ENCODE measurements at regions not wholly inside any gene's neighbourhood (a gene's known extent, or its start where the extent isn't known, plus 50 kb on each side); places are given as distances from the start of the nearest gene placed in this dataset.

- no peak for DNase-seq (ENCODE audit: extremely low read depth in 1 of 4, low spot score in 3 of 4)
- no peak for FAIRE-seq
- no peak for TF ChIP-seq FOXK1 (CRISPR knock-in tag; IDR thresholded peaks at IDR 0.05; ENCODE audit: borderline replicate concordance)
- TF ChIP-seq TFAP4 (CRISPR knock-in tag; IDR thresholded peaks at IDR 0.05; ENCODE audit: borderline replicate concordance) = no peak
- no peak for TF ChIP-seq ZKSCAN3 (CRISPR knock-in tag; IDR thresholded peaks at IDR 0.05)
- TF ChIP-seq CUX1 (CRISPR knock-in tag; IDR thresholded peaks at IDR 0.05) = no peak
- no peak for TF ChIP-seq TAF7 (tag; IDR thresholded peaks at IDR 0.05)
- TF ChIP-seq ZNF57 (CRISPR knock-in tag; IDR thresholded peaks at IDR 0.05) = no peak
- TF ChIP-seq HEY1 (CRISPR knock-in tag; IDR thresholded peaks at IDR 0.05; ENCODE audit: borderline replicate concordance) = no peak
- no peak for TF ChIP-seq ZNF586 (CRISPR knock-in tag; conservative IDR thresholded peaks at IDR 0.05)
- no peak for TF ChIP-seq ZC3H4 (CRISPR knock-in tag; IDR thresholded peaks at IDR 0.05; ENCODE audit: borderline replicate concordance)
- no peak for TF ChIP-seq ZFP30 (CRISPR knock-in tag; IDR thresholded peaks at IDR 0.05; ENCODE audit: borderline replicate concordance)
- TF ChIP-seq, protein P1, sequence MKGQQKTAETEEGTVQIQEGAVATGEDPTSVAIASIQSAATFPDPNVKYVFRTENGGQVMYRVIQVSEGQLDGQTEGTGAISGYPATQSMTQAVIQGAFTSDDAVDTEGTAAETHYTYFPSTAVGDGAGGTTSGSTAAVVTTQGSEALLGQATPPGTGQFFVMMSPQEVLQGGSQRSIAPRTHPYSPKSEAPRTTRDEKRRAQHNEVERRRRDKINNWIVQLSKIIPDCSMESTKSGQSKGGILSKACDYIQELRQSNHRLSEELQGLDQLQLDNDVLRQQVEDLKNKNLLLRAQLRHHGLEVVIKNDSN (CRISPR knock-in tag; IDR thresholded peaks at IDR 0.05) = no peak
- no peak for TF ChIP-seq RBM14 (IDR thresholded peaks at IDR 0.05; ENCODE audit: borderline replicate concordance, insufficient read depth, low read depth, low read length)
- no peak for TF ChIP-seq SPI1 (IDR thresholded peaks at IDR 0.05; ENCODE audit: borderline replicate concordance, low read depth, low read length)
- no peak for TF ChIP-seq ZNF217 (CRISPR knock-in tag; IDR thresholded peaks at IDR 0.05)
- no peak for TF ChIP-seq MAX (CRISPR knock-in tag; IDR thresholded peaks at IDR 0.05)
- TF ChIP-seq MECOM (CRISPR knock-in tag; IDR thresholded peaks at IDR 0.05) = no peak
- TF ChIP-seq BCOR (IDR thresholded peaks at IDR 0.05) = no peak
- ChIA-PET CTCF (ENCODE audit: low intra/inter-chr PET ratio) (no interaction called here), POLR2A (no interaction called here)
- no peak overlapping the region for H2AFZ ChIP-seq (ENCODE audit: low read depth, low read length)
- no peaks in the 10 kb centered on the region for H3K9me3 ChIP-seq (replicated peaks; ENCODE audit: control insufficient read depth, insufficient read depth, low read depth, low read length)
- H3K4me1 ChIP-seq (replicated peaks in 1 of 2; ENCODE audit: control insufficient read depth in 2 of 2, insufficient read depth in 2 of 2, low read length in 2 of 2) = no peaks in the 10 kb centered on the region
- no peak overlapping the region for H3K27ac ChIP-seq (ENCODE audit: extremely low read depth, low read depth, low read length)
- H3K9me1 ChIP-seq (ENCODE audit: control insufficient read depth, insufficient read depth, low read length) = no peaks in the 10 kb centered on the region
- no peak for ATAC-seq
- H3K27me3 ChIP-seq (ENCODE audit: control insufficient read depth in 2 of 2, insufficient read depth in 2 of 2, low read length in 2 of 2) = no peaks in the 10 kb centered on the region; a peak in 1 of 5 replicates
- H3K4me2 ChIP-seq (ENCODE audit: insufficient read depth, low read length) = no peak overlapping the region
- H4K20me1 ChIP-seq (replicated peaks; ENCODE audit: control insufficient read depth, insufficient read depth, low read length) = no peaks in the 10 kb centered on the region
- H3K9ac ChIP-seq (ENCODE audit: insufficient read depth in 1 of 2, low read depth in 2 of 2, low read length in 2 of 2) = no peak overlapping the region
- no peaks in the 10 kb centered on the region for H3K36me3 ChIP-seq (ENCODE audit: control insufficient read depth, insufficient read depth, low read length)
- in situ Hi-C loops (cut with MboI) (no loop called here), intact Hi-C loops (cut with micrococcal nuclease) (no loop called here)
- no peak overlapping the region for H3K4me3 ChIP-seq
- H3K79me2 ChIP-seq (ENCODE audit: control insufficient read depth, insufficient read depth, low read length) = no peaks in the 10 kb centered on the region
- BruUV-seq (replicated peaks) = no TSS peak
- 0% methylated on average over 3 of the region's 3 CpGs for WGBS (ENCODE audit: insufficient coverage, low coverage, missing lambda C conversion rate)
Observed at GRCh38 chr10:44659320-44659719, 251.8 kb upstream of the TMEM72 start.

Measured in K562 (cell line).